Hepatocyte (in vitro differentiated cells): ENCODE measurements at regions not wholly inside any gene's neighbourhood (a gene's known extent, or its start where the extent isn't known, plus 50 kb on each side); places are given as distances from the start of the nearest gene placed in this dataset.

Experiments
- DNase-seq: peaks from one replicate; pipeline ENCODE4 v3.0.0-alpha.2; 2016; ENCODE audit warnings: low spot score
- H2AFZ ChIP-seq: fragments of 200-600 bp; sonication (generic); 2 replicates; pipeline ENCODE4 v1.6.0; 2016; ENCODE audit warnings: antibody characterized with exemption, mild to moderate bottlenecking
- H3K27ac ChIP-seq: fragments of 200-600 bp; sonication (generic); 2 replicates; pipeline ENCODE4 v1.5.1; 2016; ENCODE audit warnings: mild to moderate bottlenecking
- H3K27me3 ChIP-seq: fragments of 200-600 bp; sonication (generic); 2 replicates; pipeline ENCODE4 v1.6.1; 2016
- H3K36me3 ChIP-seq: fragments of 200-600 bp; sonication (generic); replicated peaks from 2 replicates; pipeline ENCODE4 v1.5.1; 2016; ENCODE audit warnings: low read depth; ENCODE audit not compliant: insufficient read depth
- H3K4me1 ChIP-seq: fragments of 200-600 bp; sonication (generic); 2 replicates; pipeline ENCODE4 v1.5.1; 2016; ENCODE audit warnings: mild to moderate bottlenecking, moderate library complexity; ENCODE audit not compliant: insufficient read depth
- H3K4me2 ChIP-seq: fragments of 200-600 bp; sonication (generic); 2 replicates; pipeline ENCODE4 v1.6.0; 2016
- H3K4me3 ChIP-seq: fragments of 200-600 bp; sonication (generic); 2 replicates; pipeline ENCODE4 v1.5.1; 2016; ENCODE audit warnings: mild to moderate bottlenecking
- H3K79me2 ChIP-seq: fragments of 200-600 bp; sonication (generic); 2 replicates; pipeline ENCODE4 v1.6.0; 2017; ENCODE audit warnings: mild to moderate bottlenecking
- H3K9me2 ChIP-seq: fragments of 200-600 bp; sonication (generic); replicated peaks from 2 replicates; pipeline ENCODE4 v1.6.0; 2017; ENCODE audit warnings: mild to moderate bottlenecking; ENCODE audit not compliant: insufficient read depth
- H3K9me3 ChIP-seq: fragments of 200-600 bp; sonication (generic); 2 replicates; pipeline ENCODE4 v1.5.1; 2016; ENCODE audit warnings: low read depth, mild to moderate bottlenecking
- H4K20me1 ChIP-seq: fragments of 200-600 bp; sonication (generic); 2 replicates; pipeline ENCODE4 v1.6.0; 2016; ENCODE audit warnings: mild to moderate bottlenecking; ENCODE audit not compliant: insufficient read depth, poor library complexity, severe bottlenecking
- EZH2 ChIP-seq: fragments of 200-600 bp; sonication (generic); IDR thresholded peaks from 2 replicates; pipeline ENCODE4 v1.6.1; 2016; ENCODE audit warnings: antibody characterized with exemption, mild to moderate bottlenecking, borderline replicate concordance
- EZH2phosphoT487 ChIP-seq: fragments of 200-600 bp; sonication (generic); IDR thresholded peaks from one replicate; pipeline ENCODE4 v1.6.1; 2018; ENCODE audit warnings: antibody characterized with exemption, mild to moderate bottlenecking, low read depth, moderate library complexity; ENCODE audit not compliant: unreplicated experiment, severe bottlenecking
- WGBS: methylation state at CpG from one replicate; pipeline ENCODE4 v1.1.6; 2016; ENCODE audit warnings: low lambda C conversion rate; ENCODE audit errors: missing lambda C conversion rate; 5-methylcytosine and 5-hydroxymethylcytosine counted together
- TF ChIP-seq, protein P1 (sequence below): fragments of 200-600 bp; sonication (generic); IDR thresholded peaks from 2 replicates; pipeline ENCODE4 v1.5.1; 2016; ENCODE audit warnings: antibody characterized with exemption, mild to moderate bottlenecking; ENCODE audit not compliant: poor library complexity

DNA sequence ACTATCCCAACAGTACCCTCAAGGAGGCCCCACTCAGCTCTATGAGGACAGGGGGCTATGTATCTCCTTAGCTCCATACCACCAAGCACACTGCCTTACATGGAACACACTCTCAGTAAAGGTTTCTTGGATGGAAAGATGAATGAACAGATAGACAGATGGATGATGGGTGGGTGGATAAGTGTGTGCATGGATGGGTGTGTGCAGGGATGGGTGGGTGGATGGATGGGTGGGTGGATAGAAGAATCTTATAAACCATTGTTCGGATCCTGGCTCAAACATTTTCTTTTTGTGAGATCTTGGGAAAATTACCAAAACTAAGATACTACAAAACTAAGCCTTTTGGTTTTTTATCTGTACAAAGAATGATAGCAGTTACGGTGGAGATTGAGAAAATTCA is 111.0 kb upstream of the NFIA start:
- no peaks in the 10 kb centered on the region for H3K36me3 ChIP-seq
- no peak overlapping the region for H3K27ac ChIP-seq
- no peaks in the 10 kb centered on the region for H3K9me3 ChIP-seq
- no peaks in the 10 kb centered on the region for H4K20me1 ChIP-seq
- H2AFZ ChIP-seq: no peak overlapping the region
- no peak overlapping the region for H3K4me3 ChIP-seq
- H3K4me1 ChIP-seq: peaks cover 6% of the 10 kb centered on the region
- no peaks in the 10 kb centered on the region for H3K9me2 ChIP-seq
- no peak for DNase-seq
- TF ChIP-seq EZH2phosphoT487 (no peak), EZH2 (no peak)
- TF ChIP-seq, protein P1, sequence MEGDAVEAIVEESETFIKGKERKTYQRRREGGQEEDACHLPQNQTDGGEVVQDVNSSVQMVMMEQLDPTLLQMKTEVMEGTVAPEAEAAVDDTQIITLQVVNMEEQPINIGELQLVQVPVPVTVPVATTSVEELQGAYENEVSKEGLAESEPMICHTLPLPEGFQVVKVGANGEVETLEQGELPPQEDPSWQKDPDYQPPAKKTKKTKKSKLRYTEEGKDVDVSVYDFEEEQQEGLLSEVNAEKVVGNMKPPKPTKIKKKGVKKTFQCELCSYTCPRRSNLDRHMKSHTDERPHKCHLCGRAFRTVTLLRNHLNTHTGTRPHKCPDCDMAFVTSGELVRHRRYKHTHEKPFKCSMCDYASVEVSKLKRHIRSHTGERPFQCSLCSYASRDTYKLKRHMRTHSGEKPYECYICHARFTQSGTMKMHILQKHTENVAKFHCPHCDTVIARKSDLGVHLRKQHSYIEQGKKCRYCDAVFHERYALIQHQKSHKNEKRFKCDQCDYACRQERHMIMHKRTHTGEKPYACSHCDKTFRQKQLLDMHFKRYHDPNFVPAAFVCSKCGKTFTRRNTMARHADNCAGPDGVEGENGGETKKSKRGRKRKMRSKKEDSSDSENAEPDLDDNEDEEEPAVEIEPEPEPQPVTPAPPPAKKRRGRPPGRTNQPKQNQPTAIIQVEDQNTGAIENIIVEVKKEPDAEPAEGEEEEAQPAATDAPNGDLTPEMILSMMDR: no peak
- H3K27me3 ChIP-seq: no peaks in the 10 kb centered on the region
- WGBS: 87% methylated on average over 2 of the region's 2 CpGs
- no peak overlapping the region for H3K4me2 ChIP-seq
- no peaks in the 10 kb centered on the region for H3K79me2 ChIP-seq

GRCh38 chr1:60969971-60970509 is 112.3 kb upstream of the NFIA start:
- TF ChIP-seq, protein P1: peak; percentile 53
- TF ChIP-seq EZH2: no peak
- no peaks in the 10 kb centered on the region for H3K79me2 ChIP-seq
- H3K4me1 ChIP-seq: peaks cover 3% of the 10 kb centered on the region
- H3K27ac ChIP-seq: no peak overlapping the region
- WGBS: 32% methylated on average over 9 of the region's 9 CpGs
- no peaks in the 10 kb centered on the region for H3K9me2 ChIP-seq
- no peak overlapping the region for H3K4me2 ChIP-seq
- no peak overlapping the region for H3K4me3 ChIP-seq
- no peaks in the 10 kb centered on the region for H3K27me3 ChIP-seq
- no peak overlapping the region for H2AFZ ChIP-seq
- no peaks in the 10 kb centered on the region for H3K36me3 ChIP-seq
- no peaks in the 10 kb centered on the region for H3K9me3 ChIP-seq
- no peaks in the 10 kb centered on the region for H4K20me1 ChIP-seq
- peak; percentile 30 for DNase-seq

GRCh38 chr1:60965280-60965854 is 117.0 kb upstream of the NFIA start:
- no peak overlapping the region for H2AFZ ChIP-seq
- no peaks in the 10 kb centered on the region for H3K9me2 ChIP-seq
- WGBS: 93% methylated on average over 2 of the region's 2 CpGs
- H4K20me1 ChIP-seq: no peaks in the 10 kb centered on the region
- no peak overlapping the region for H3K4me2 ChIP-seq
- no peak for DNase-seq
- no peaks in the 10 kb centered on the region for H3K4me1 ChIP-seq
- no peaks in the 10 kb centered on the region for H3K79me2 ChIP-seq
- no peaks in the 10 kb centered on the region for H3K9me3 ChIP-seq
- H3K36me3 ChIP-seq: no peaks in the 10 kb centered on the region
- H3K4me3 ChIP-seq: no peak overlapping the region
- no peak overlapping the region for H3K27ac ChIP-seq
- no peaks in the 10 kb centered on the region for H3K27me3 ChIP-seq
- TF ChIP-seq EZH2 (no peak), EZH2phosphoT487 (no peak)
- TF ChIP-seq, protein P1: no peak
